ENCODE measurements at regions not wholly inside any gene's neighbourhood (a gene's known extent, or its start where the extent isn't known, plus 50 kb on each side); places are given as distances from the start of the nearest gene placed in this dataset.

GRCh38 chr2:224147174-224147573, 108.1 kb upstream of the SERPINE2 start:
- Histone ChIP-seq H3K4me3 (no peak overlapping the region), H3K9me3 (no peaks in the 10 kb centered on the region), H3K27ac (no peak overlapping the region), H3K4me1 (no peaks in the 10 kb centered on the region), H3K27me3 (no peaks in the 10 kb centered on the region), H3K36me3 (no peaks in the 10 kb centered on the region)
- no peak for TF ChIP-seq POLR2A (IDR thresholded peaks at IDR 0.05)
- TF ChIP-seq, protein P1, sequence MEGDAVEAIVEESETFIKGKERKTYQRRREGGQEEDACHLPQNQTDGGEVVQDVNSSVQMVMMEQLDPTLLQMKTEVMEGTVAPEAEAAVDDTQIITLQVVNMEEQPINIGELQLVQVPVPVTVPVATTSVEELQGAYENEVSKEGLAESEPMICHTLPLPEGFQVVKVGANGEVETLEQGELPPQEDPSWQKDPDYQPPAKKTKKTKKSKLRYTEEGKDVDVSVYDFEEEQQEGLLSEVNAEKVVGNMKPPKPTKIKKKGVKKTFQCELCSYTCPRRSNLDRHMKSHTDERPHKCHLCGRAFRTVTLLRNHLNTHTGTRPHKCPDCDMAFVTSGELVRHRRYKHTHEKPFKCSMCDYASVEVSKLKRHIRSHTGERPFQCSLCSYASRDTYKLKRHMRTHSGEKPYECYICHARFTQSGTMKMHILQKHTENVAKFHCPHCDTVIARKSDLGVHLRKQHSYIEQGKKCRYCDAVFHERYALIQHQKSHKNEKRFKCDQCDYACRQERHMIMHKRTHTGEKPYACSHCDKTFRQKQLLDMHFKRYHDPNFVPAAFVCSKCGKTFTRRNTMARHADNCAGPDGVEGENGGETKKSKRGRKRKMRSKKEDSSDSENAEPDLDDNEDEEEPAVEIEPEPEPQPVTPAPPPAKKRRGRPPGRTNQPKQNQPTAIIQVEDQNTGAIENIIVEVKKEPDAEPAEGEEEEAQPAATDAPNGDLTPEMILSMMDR (IDR thresholded peaks at IDR 0.05) = no peak
- TF ChIP-seq EP300 (IDR thresholded peaks at IDR 0.05) = no peak
- TF ChIP-seq POLR2AphosphoS5 (IDR thresholded peaks at IDR 0.05) = no peak
- WGBS = 89% methylated on average over 4 of the region's 4 CpGs
- no peak for DNase-seq (ENCODE audit: low spot score in 2 of 2)

DNA sequence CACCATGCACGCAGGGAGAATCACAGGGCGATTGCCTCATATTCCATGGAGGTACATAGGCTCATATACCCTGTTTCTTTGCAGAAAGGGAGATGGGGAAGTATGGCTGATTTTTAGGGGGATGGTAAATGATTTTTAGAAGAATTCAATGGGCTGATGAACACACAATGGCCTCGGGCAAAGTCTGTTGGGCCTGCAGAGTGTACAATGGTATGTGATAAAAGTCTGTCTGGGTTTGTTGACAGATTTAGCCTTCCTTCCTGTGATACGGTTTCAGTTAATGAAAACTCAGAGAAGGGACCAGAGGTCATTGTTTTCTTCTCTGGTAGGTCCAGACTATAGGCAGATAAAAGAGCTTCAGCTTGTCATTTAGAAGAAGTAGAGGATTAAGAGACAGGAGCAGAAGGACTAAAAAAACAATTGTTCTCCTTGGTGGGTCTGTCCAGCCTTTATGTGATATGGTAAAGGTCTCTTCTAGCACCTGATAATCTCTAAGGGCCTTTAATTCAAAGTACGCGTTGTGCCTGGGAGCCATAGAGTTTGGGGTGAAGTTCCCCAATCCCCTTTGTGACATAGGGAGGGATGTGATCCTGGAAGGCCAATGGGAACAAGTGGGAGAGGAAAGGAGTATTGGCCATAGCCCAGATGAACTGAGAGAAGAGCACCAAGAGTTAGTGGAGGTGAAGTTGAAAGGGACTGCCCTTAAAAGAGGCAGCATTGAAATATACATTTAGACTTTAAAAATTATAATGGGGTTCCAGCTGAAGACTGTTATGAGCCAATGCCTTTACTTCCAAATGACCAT, 107.5 kb upstream of the SERPINE2 start:
- H3K27me3 ChIP-seq = no peaks in the 10 kb centered on the region
- H3K4me1 ChIP-seq = no peaks in the 10 kb centered on the region
- no peak overlapping the region for H3K4me3 ChIP-seq
- no peaks in the 10 kb centered on the region for H3K36me3 ChIP-seq
- TF ChIP-seq EP300 (IDR thresholded peaks at IDR 0.05) = no peak
- no peak for TF ChIP-seq POLR2A (IDR thresholded peaks at IDR 0.05)
- TF ChIP-seq POLR2AphosphoS5 (IDR thresholded peaks at IDR 0.05) = no peak
- TF ChIP-seq, protein P1 (IDR thresholded peaks at IDR 0.05) = no peak
- no peak for DNase-seq (ENCODE audit: low spot score in 2 of 2)
- no peak overlapping the region for H3K27ac ChIP-seq
- H3K9me3 ChIP-seq = no peaks in the 10 kb centered on the region
- 87% methylated on average over 6 of the region's 6 CpGs for WGBS

GRCh38 chr2:224145751-224146355, 106.8 kb upstream of the SERPINE2 start:
- WGBS = 69% methylated on average over 3 of the region's 3 CpGs
- TF ChIP-seq POLR2AphosphoS5 (IDR thresholded peaks at IDR 0.05) = no peak
- TF ChIP-seq, protein P1 (IDR thresholded peaks at IDR 0.05) = no peak
- no peak for TF ChIP-seq POLR2A (IDR thresholded peaks at IDR 0.05)
- no peak for TF ChIP-seq EP300 (IDR thresholded peaks at IDR 0.05)
- no peak for DNase-seq (ENCODE audit: low spot score in 2 of 2)
- Histone ChIP-seq H3K36me3 (no peaks in the 10 kb centered on the region), H3K27me3 (no peaks in the 10 kb centered on the region), H3K4me3 (no peak overlapping the region), H3K27ac (no peak overlapping the region), H3K4me1 (no peaks in the 10 kb centered on the region), H3K9me3 (no peaks in the 10 kb centered on the region)

- TF ChIP-seq, protein P1 (IDR thresholded peaks at IDR 0.05) = no peak
- TF ChIP-seq POLR2A (IDR thresholded peaks at IDR 0.05) (no peak), POLR2AphosphoS5 (IDR thresholded peaks at IDR 0.05) (no peak), EP300 (IDR thresholded peaks at IDR 0.05) (no peak)
- 50% methylated on average over 1 of the region's 1 CpG for WGBS
Measured at GRCh38 chr2:224143526-224143925, 104.4 kb upstream of the SERPINE2 start.

More at GRCh38 chr2:224143526-224143925, 104.4 kb upstream of the SERPINE2 start:
- DNase-seq (ENCODE audit: low spot score in 2 of 2) = no peak
- no peaks in the 10 kb centered on the region for H3K27me3 ChIP-seq
- H3K27ac ChIP-seq = no peak overlapping the region
- no peaks in the 10 kb centered on the region for H3K9me3 ChIP-seq
- H3K4me3 ChIP-seq = no peak overlapping the region
- H3K36me3 ChIP-seq = no peaks in the 10 kb centered on the region
- H3K4me1 ChIP-seq = no peaks in the 10 kb centered on the region

Measured in suprapubic skin (tissue), 4 donors.